Gastroesophageal sphincter (tissue), 4 donors: ENCODE measurements at regions not wholly inside any gene's neighbourhood (a gene's known extent, or its start where the extent isn't known, plus 50 kb on each side); places are given as distances from the start of the nearest gene placed in this dataset.

Experiments used
- ATAC-seq: fragments of 150-250 bp; one replicate; pipeline ENCODE4 v1.9.1; 2016; ENCODE audit warnings: mild to moderate bottlenecking, moderate library complexity
- H3K27ac ChIP-seq, 4 donors: fragments of 200-600 bp; sonication (generic) in 3 of 4; 1 replicate in 3 of 4; 2 replicates in 1 of 4; pipeline ENCODE4 v1.5.1; 2016 to 2019
- H3K27me3 ChIP-seq: fragments of 200-600 bp; sonication (generic); one replicate; pipeline ENCODE4 v1.5.1; 2019
- H3K36me3 ChIP-seq, 2 donors: fragments of 200-600 bp; sonication (generic); one replicate each; pipeline ENCODE4 v1.5.1; 2019; ENCODE audit warnings: control low read depth in 1 of 2
- H3K4me1 ChIP-seq, 3 donors: fragments of 200-600 bp; sonication (generic); 1 replicate in 2 of 3; 2 replicates in 1 of 3; pipeline ENCODE4 v1.5.1; 2016 to 2019; ENCODE audit warnings: control low read depth in 2 of 3
- H3K4me3 ChIP-seq, 2 donors: fragments of 200-600 bp; sonication (generic); one replicate each; pipeline ENCODE4 v1.5.1; 2019; ENCODE audit warnings: mild to moderate bottlenecking in 1 of 2, moderate library complexity in 1 of 2
- H3K9me3 ChIP-seq, 3 donors: fragments of 200-600 bp; sonication (generic); one replicate each; pipeline ENCODE4 v1.5.1; 2017 to 2019; ENCODE audit warnings: control low read depth in 2 of 3
- CTCF ChIP-seq, 4 experiments: fragments of 200-600 bp in 2 of 4; fragments of 450-650 bp in 2 of 4; sonication (generic) in 1 of 4; IDR thresholded peaks; one replicate each; pipeline ENCODE4 v1.5.1; 2017 to 2019; ENCODE audit warnings: antibody characterized with exemption in 4 of 4, mild to moderate bottlenecking in 2 of 4, moderate library complexity in 2 of 4
- EP300 ChIP-seq: sonication (generic); formaldehyde crosslinking; IDR thresholded peaks from one replicate; pipeline ENCODE4 v1.6.1; 2017; ENCODE audit warnings: antibody characterized with exemption, mild to moderate bottlenecking
- POLR2A ChIP-seq, 2 donors: fragments of 450-650 bp; IDR thresholded peaks; one replicate each; pipeline ENCODE4 v1.6.1; 2017; ENCODE audit warnings: antibody characterized with exemption in 2 of 2, mild to moderate bottlenecking in 2 of 2, moderate library complexity in 1 of 2
- POLR2AphosphoS5 ChIP-seq: sonication (generic); formaldehyde crosslinking; IDR thresholded peaks from one replicate; pipeline ENCODE4 v1.6.1; 2017; ENCODE audit warnings: antibody characterized with exemption
- WGBS, 2 donors: methylation state at CpG; one replicate each; pipeline ENCODE4 v1.1.5; 2018; ENCODE audit warnings: low coverage in 1 of 2; 5-methylcytosine and 5-hydroxymethylcytosine counted together

GRCh38 chr1:185646202-185646683 is 87.9 kb upstream of the HMCN1 start:
- Histone ChIP-seq H3K4me3 (no peak overlapping the region), H3K36me3 (no peaks in the 10 kb centered on the region), H3K27me3 (no peaks in the 10 kb centered on the region), H3K27ac (peak overlapping the region in 2 of 4 donors; percentile 16 to 46), H3K4me1 (peaks cover 0 to 20% (median 10%) of the 10 kb centered on the region in 3 donors), H3K9me3 (peaks cover 0 to 6% (median 0%) of the 10 kb centered on the region in 3 donors)
- TF ChIP-seq POLR2AphosphoS5: peak; percentile 31
- no peak for TF ChIP-seq CTCF (IDR thresholded peaks at IDR 0.05)
- 10 to 15% methylated on average over 3 of the region's 3 CpGs for WGBS, 2 donors
- peak; percentile 72 for ATAC-seq

GRCh38 chr1:185645686-185646085 is 88.5 kb upstream of the HMCN1 start:
- H3K27ac ChIP-seq: no peak overlapping the region
- 13 to 36% methylated on average over 1 of the region's 1 CpG for WGBS, 2 donors
- H3K9me3 ChIP-seq: peaks cover 0 to 6% (median 0%) of the 10 kb centered on the region in 3 donors
- H3K27me3 ChIP-seq: no peaks in the 10 kb centered on the region
- TF ChIP-seq CTCF (IDR thresholded peaks at IDR 0.05) (no peak), POLR2A (IDR thresholded peaks at IDR 0.05) (no peak), POLR2AphosphoS5 (no peak), EP300 (no peak)
- H3K4me3 ChIP-seq: no peak overlapping the region
- ATAC-seq: no peak
- H3K4me1 ChIP-seq: peaks cover 0 to 20% (median 10%) of the 10 kb centered on the region in 3 donors
- no peaks in the 10 kb centered on the region for H3K36me3 ChIP-seq

GRCh38 chr1:185645162-185645640 is 89.0 kb upstream of the HMCN1 start:
- TF ChIP-seq POLR2A (IDR thresholded peaks at IDR 0.05) (no peak), POLR2AphosphoS5 (no peak), CTCF (IDR thresholded peaks at IDR 0.05) (no peak), EP300 (no peak)
- peaks cover 0 to 20% (median 10%) of the 10 kb centered on the region in 3 donors for H3K4me1 ChIP-seq
- ATAC-seq: no peak
- H3K9me3 ChIP-seq: peaks cover 0 to 6% (median 0%) of the 10 kb centered on the region in 3 donors
- H3K36me3 ChIP-seq: no peaks in the 10 kb centered on the region
- 83 to 100% methylated on average over 2 of the region's 2 CpGs for WGBS, 2 donors
- no peaks in the 10 kb centered on the region for H3K27me3 ChIP-seq
- no peak overlapping the region for H3K4me3 ChIP-seq
- H3K27ac ChIP-seq: no peak overlapping the region

GRCh38 chr1:185644531-185644930 is 89.7 kb upstream of the HMCN1 start:
- TF ChIP-seq EP300 (no peak), POLR2A (IDR thresholded peaks at IDR 0.05) (no peak), CTCF (IDR thresholded peaks at IDR 0.05) (no peak), POLR2AphosphoS5 (no peak)
- no peak for ATAC-seq
- Histone ChIP-seq H3K27ac (no peak overlapping the region), H3K4me3 (no peak overlapping the region), H3K4me1 (peaks cover 0 to 20% (median 10%) of the 10 kb centered on the region in 3 donors), H3K9me3 (peaks cover 0 to 6% (median 0%) of the 10 kb centered on the region in 3 donors), H3K27me3 (no peaks in the 10 kb centered on the region), H3K36me3 (no peaks in the 10 kb centered on the region)
- 92 to 100% methylated on average over 1 of the region's 1 CpG for WGBS, 2 donors

GRCh38 chr1:185636848-185637247 is 97.3 kb upstream of the HMCN1 start:
- Histone ChIP-seq H3K27me3 (no peaks in the 10 kb centered on the region), H3K27ac (no peak overlapping the region), H3K9me3 (no peaks in the 10 kb centered on the region), H3K36me3 (no peaks in the 10 kb centered on the region), H3K4me3 (no peak overlapping the region), H3K4me1 (no peaks in the 10 kb centered on the region)
- no peak for ATAC-seq
- no peak for TF ChIP-seq EP300
- TF ChIP-seq POLR2AphosphoS5: no peak
- no peak for TF ChIP-seq CTCF (IDR thresholded peaks at IDR 0.05)
- TF ChIP-seq POLR2A (IDR thresholded peaks at IDR 0.05): no peak
